H9 (cell line): ENCODE measurements at regions not wholly inside any gene's neighbourhood (a gene's known extent, or its start where the extent isn't known, plus 50 kb on each side); places are given as distances from the start of the nearest gene placed in this dataset.

Experiments used
- DNase-seq: peaks from one replicate; pipeline ENCODE4 v3.0.0-alpha.2; 2017
- H2AFZ ChIP-seq: one replicate; pipeline ENCODE4 v1.6.1; 2013; ENCODE audit warnings: mild to moderate bottlenecking, low read length, control low read depth, moderate library complexity
- H2AK5ac ChIP-seq: 2 replicates; pipeline ENCODE4 v1.6.1; 2013; ENCODE audit warnings: low read length, control low read depth, mixed read lengths; ENCODE audit not compliant: insufficient read length
- H2BK120ac ChIP-seq: one replicate; pipeline ENCODE4 v1.6.1; 2013; ENCODE audit warnings: low read depth, mild to moderate bottlenecking, low read length, control low read depth, inconsistent platforms; ENCODE audit not compliant: poor library complexity, severe bottlenecking
- H2BK12ac ChIP-seq: 2 replicates; pipeline ENCODE4 v1.6.1; 2013; ENCODE audit warnings: low read length, control low read depth, mixed read lengths, low read depth; ENCODE audit not compliant: insufficient read length
- H2BK15ac ChIP-seq: 2 replicates; pipeline ENCODE4 v1.6.1; 2013; ENCODE audit warnings: low read depth, low read length, control low read depth
- H2BK20ac ChIP-seq: one replicate; pipeline ENCODE4 v1.6.1; 2013; ENCODE audit warnings: low read depth, mild to moderate bottlenecking, low read length, control low read depth, inconsistent platforms; ENCODE audit not compliant: poor library complexity, severe bottlenecking
- H2BK5ac ChIP-seq: 2 replicates; pipeline ENCODE4 v1.6.1; 2013; ENCODE audit warnings: low read length, control low read depth, mixed read lengths; ENCODE audit not compliant: insufficient read length
- H3K14ac ChIP-seq: 2 replicates; pipeline ENCODE4 v1.6.1; 2013; ENCODE audit warnings: low read length, control low read depth; ENCODE audit not compliant: insufficient read depth
- H3K18ac ChIP-seq: 2 replicates; pipeline ENCODE4 v1.6.1; 2013; ENCODE audit warnings: low read depth, mild to moderate bottlenecking, mixed read lengths, low read length, control low read depth; ENCODE audit not compliant: insufficient read length
- H3K23ac ChIP-seq: 2 replicates; pipeline ENCODE4 v1.6.1; 2013; ENCODE audit warnings: low read length, control low read depth, mixed read lengths, low read depth; ENCODE audit not compliant: insufficient read length
- H3K23me2 ChIP-seq: 2 replicates; pipeline ENCODE4 v1.6.1; 2013; ENCODE audit warnings: low read depth, mild to moderate bottlenecking, mixed read lengths, low read length, control low read depth; ENCODE audit not compliant: insufficient read length, poor library complexity, severe bottlenecking
- H3K27ac ChIP-seq: 2 replicates; pipeline ENCODE4 v1.5.1; 2013; ENCODE audit warnings: low read length, control low read depth, mixed read lengths, low read depth; ENCODE audit not compliant: insufficient read length
- H3K27me3 ChIP-seq: 2 replicates; pipeline ENCODE4 v1.6.1; 2013; ENCODE audit warnings: low read length, control low read depth, inconsistent platforms; ENCODE audit not compliant: insufficient read depth
- H3K4ac ChIP-seq: 2 replicates; pipeline ENCODE4 v1.6.1; 2013; ENCODE audit warnings: low read depth, mild to moderate bottlenecking, control low read depth, inconsistent platforms, low read length, moderate library complexity
- H3K4me1 ChIP-seq: 2 replicates; pipeline ENCODE4 v1.6.1; 2013; ENCODE audit warnings: low read length, control low read depth, inconsistent platforms; ENCODE audit not compliant: insufficient read depth
- H3K4me2 ChIP-seq: 2 replicates; pipeline ENCODE4 v1.6.1; 2013; ENCODE audit warnings: low read length, control low read depth, mixed read lengths; ENCODE audit not compliant: insufficient read length, insufficient read depth
- H3K56ac ChIP-seq: 2 replicates; pipeline ENCODE4 v1.6.1; 2013; ENCODE audit warnings: low read depth, mild to moderate bottlenecking, mixed read lengths, low read length, control low read depth; ENCODE audit not compliant: insufficient read length
- H3K79me1 ChIP-seq: 2 replicates; pipeline ENCODE4 v1.6.1; 2013; ENCODE audit warnings: low read depth, mild to moderate bottlenecking, moderate library complexity, low read length, control low read depth, inconsistent platforms; ENCODE audit not compliant: insufficient read depth, poor library complexity, severe bottlenecking
- H3K79me2 ChIP-seq: 2 replicates; pipeline ENCODE4 v1.6.1; 2013; ENCODE audit warnings: low read length, control low read depth, inconsistent platforms; ENCODE audit not compliant: insufficient read depth
- H3K9ac ChIP-seq: 2 replicates; pipeline ENCODE4 v1.6.1; 2013; ENCODE audit warnings: low read length, control low read depth, mixed read lengths; ENCODE audit not compliant: insufficient read length; ENCODE audit errors: extremely low read depth
- H3K9me3 ChIP-seq: one replicate; pipeline ENCODE4 v1.6.1; 2013; ENCODE audit warnings: low read depth, low read length, inconsistent platforms; ENCODE audit not compliant: control insufficient read depth
- H3T11ph ChIP-seq: one replicate; pipeline ENCODE4 v1.6.1; 2013; ENCODE audit warnings: mild to moderate bottlenecking, low read length, control low read depth, inconsistent platforms
- H4K20me1 ChIP-seq: one replicate; pipeline ENCODE4 v1.6.1; 2013; ENCODE audit not compliant: control insufficient read depth, insufficient read length, insufficient read depth
- H4K5ac ChIP-seq: 2 replicates; pipeline ENCODE4 v1.6.1; 2013; ENCODE audit warnings: low read depth, mild to moderate bottlenecking, mixed read lengths, low read length, control low read depth; ENCODE audit not compliant: insufficient read length
- H4K8ac ChIP-seq: replicated peaks from 2 replicates; pipeline ENCODE4 v1.6.1; 2013; ENCODE audit warnings: low read length, control low read depth, mixed read lengths, low read depth; ENCODE audit not compliant: insufficient read length
- H4K91ac ChIP-seq: 2 replicates; pipeline ENCODE4 v1.6.1; 2013; ENCODE audit warnings: low read depth, mild to moderate bottlenecking, moderate library complexity, mixed read lengths, low read length, control low read depth; ENCODE audit not compliant: insufficient read length
- H3K27ac Mint-ChIP-seq, 3 experiments: 2 replicates in 2 of 3; 3 replicates in 1 of 3; pipeline ENCODE4 v1.8.0; 2020 to 2021; ENCODE audit warnings: mixed read lengths in 3 of 3, mild to moderate bottlenecking in 1 of 3, moderate library complexity in 1 of 3
- H3K27me3 Mint-ChIP-seq: 2 replicates; pipeline ENCODE4 v1.8.0; 2021; ENCODE audit warnings: low read depth, mild to moderate bottlenecking, moderate library complexity, mixed read lengths
- H3K36me3 Mint-ChIP-seq, 3 experiments: 2 replicates in 2 of 3; 3 replicates in 1 of 3; pipeline ENCODE4 v1.8.0; 2020 to 2021; ENCODE audit warnings: low read depth in 3 of 3, mixed read lengths in 3 of 3; ENCODE audit not compliant: insufficient read depth in 1 of 3
- H3K4me1 Mint-ChIP-seq, 2 experiments: 2 replicates each; pipeline ENCODE4 v1.8.0; 2020; ENCODE audit warnings: mixed read lengths in 2 of 2
- H3K4me3 Mint-ChIP-seq, 2 experiments: 2 replicates in 1 of 2; 3 replicates in 1 of 2; pipeline ENCODE4 v1.8.0; 2020 to 2021; ENCODE audit warnings: mild to moderate bottlenecking in 2 of 2, mixed read lengths in 2 of 2, moderate library complexity in 1 of 2
- H3K9me3 Mint-ChIP-seq, 2 experiments: 2 replicates in 1 of 2; 3 replicates in 1 of 2; pipeline ENCODE4 v1.8.0; 2020; ENCODE audit warnings: mild to moderate bottlenecking in 2 of 2, mixed read lengths in 2 of 2, moderate library complexity in 1 of 2
- WGBS: extraction: QIAGEN DNeasy Blood & Tissue Kit; methylation state at CpG from one replicate; pipeline ENCODE4 v1.1.7; 2013; ENCODE audit warnings: missing lambda C conversion rate, low lambda C conversion rate, mixed read lengths; ENCODE audit not compliant: insufficient read length; ENCODE audit errors: extremely low coverage; 5-methylcytosine and 5-hydroxymethylcytosine counted together
- TF ChIP-seq, protein P1 (sequence below): fragments of 200-600 bp; sonication (generic); conservative IDR thresholded peaks from 3 replicates; pipeline ENCODE4 v1.8.0; 2021; ENCODE audit warnings: antibody characterized with exemption, mild to moderate bottlenecking

GRCh38 chr1:194447636-194448035, 1261.2 kb upstream of the B3GALT2 start:
- no peaks in the 10 kb centered on the region for H3K23me2 ChIP-seq
- no peak overlapping the region for H3K14ac ChIP-seq
- H4K91ac ChIP-seq: no peak overlapping the region
- Mint-ChIP-seq H3K36me3 (no peaks in the 10 kb centered on the region), H3K9me3 (no peaks in the 10 kb centered on the region), H3K4me3 (no peak overlapping the region), H3K4me1 (peaks cover 0 to 4% of the 10 kb centered on the region in 2 experiments; a peak in 1 of 4 replicates), H3K27ac (no peak overlapping the region), H3K27me3 (no peaks in the 10 kb centered on the region)
- H2AK5ac ChIP-seq: no peak overlapping the region
- H4K5ac ChIP-seq: no peak overlapping the region
- H2AFZ ChIP-seq: no peak overlapping the region
- H4K20me1 ChIP-seq: peaks cover 3% of the 10 kb centered on the region
- no peaks in the 10 kb centered on the region for H3K9me3 ChIP-seq
- WGBS: no CpG with 5 or more reads among the region's 2 CpGs
- no peak overlapping the region for H3K4me2 ChIP-seq
- H3K4me1 ChIP-seq: no peaks in the 10 kb centered on the region; the same call in 1 of the 2 replicates
- no peak for DNase-seq
- no peak overlapping the region for H3K23ac ChIP-seq
- H2BK5ac ChIP-seq: no peak overlapping the region
- no peak overlapping the region for H2BK120ac ChIP-seq
- H2BK15ac ChIP-seq: no peak overlapping the region
- H4K8ac ChIP-seq: no peak overlapping the region
- H3K18ac ChIP-seq: no peak overlapping the region
- TF ChIP-seq, protein P1, sequence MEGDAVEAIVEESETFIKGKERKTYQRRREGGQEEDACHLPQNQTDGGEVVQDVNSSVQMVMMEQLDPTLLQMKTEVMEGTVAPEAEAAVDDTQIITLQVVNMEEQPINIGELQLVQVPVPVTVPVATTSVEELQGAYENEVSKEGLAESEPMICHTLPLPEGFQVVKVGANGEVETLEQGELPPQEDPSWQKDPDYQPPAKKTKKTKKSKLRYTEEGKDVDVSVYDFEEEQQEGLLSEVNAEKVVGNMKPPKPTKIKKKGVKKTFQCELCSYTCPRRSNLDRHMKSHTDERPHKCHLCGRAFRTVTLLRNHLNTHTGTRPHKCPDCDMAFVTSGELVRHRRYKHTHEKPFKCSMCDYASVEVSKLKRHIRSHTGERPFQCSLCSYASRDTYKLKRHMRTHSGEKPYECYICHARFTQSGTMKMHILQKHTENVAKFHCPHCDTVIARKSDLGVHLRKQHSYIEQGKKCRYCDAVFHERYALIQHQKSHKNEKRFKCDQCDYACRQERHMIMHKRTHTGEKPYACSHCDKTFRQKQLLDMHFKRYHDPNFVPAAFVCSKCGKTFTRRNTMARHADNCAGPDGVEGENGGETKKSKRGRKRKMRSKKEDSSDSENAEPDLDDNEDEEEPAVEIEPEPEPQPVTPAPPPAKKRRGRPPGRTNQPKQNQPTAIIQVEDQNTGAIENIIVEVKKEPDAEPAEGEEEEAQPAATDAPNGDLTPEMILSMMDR: no peak
- no peak overlapping the region for H2BK20ac ChIP-seq
- no peak overlapping the region for H3K9ac ChIP-seq
- no peaks in the 10 kb centered on the region for H3K79me1 ChIP-seq
- no peaks in the 10 kb centered on the region for H3K79me2 ChIP-seq
- no peak overlapping the region for H3K4ac ChIP-seq
- H3K56ac ChIP-seq: no peak overlapping the region
- H3K27ac ChIP-seq: no peak overlapping the region
- no peak overlapping the region for H2BK12ac ChIP-seq
- H3T11ph ChIP-seq: no peak overlapping the region
- H3K27me3 ChIP-seq: no peaks in the 10 kb centered on the region
